ENCODE measurements at regions not wholly inside any gene's neighbourhood (a gene's known extent, or its start where the extent isn't known, plus 50 kb on each side); places are given as distances from the start of the nearest gene placed in this dataset.

DNA sequence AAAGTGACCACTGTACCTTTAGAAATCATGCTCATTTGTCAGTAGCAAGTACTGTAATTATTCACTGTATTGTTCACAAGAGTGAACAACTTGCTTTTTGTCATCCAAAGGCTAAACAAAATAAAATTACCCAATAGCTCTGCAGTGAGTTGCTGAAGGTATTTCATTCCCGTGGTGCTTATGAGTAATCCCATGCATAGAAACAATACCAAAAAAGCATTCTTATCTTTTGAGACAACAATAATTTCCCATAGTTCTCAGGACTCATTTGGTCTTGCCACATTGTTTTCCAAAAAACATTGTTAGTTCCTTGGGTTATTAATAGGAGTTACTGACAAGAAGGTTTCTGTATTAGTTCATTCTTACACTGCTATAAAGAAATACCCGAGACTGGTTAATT lies 503.2 kb upstream of the FAM98A start:
- ATAC-seq (no peak), DNase-seq (no peak)

DNA sequence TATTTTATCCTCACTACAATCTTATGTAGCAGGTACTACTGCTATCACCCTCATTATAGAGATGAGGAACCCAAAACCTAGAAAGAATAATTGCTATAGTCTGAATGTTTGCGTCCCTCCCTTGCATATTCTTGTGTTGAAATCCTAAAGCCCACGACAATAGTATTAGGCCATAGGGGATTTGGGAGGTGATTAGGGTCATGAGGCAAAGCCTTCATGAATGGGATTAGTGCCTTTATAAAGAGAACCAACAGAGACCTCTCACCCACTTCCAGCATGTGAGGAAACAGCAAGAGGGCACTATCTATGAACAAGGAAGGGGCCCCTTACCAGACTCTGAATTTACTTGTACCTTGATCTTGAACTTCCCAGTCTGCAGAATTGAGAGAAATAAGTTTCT lies 500.3 kb upstream of the FAM98A start:
- DNase-seq (no peak), ATAC-seq (no peak)

DNA sequence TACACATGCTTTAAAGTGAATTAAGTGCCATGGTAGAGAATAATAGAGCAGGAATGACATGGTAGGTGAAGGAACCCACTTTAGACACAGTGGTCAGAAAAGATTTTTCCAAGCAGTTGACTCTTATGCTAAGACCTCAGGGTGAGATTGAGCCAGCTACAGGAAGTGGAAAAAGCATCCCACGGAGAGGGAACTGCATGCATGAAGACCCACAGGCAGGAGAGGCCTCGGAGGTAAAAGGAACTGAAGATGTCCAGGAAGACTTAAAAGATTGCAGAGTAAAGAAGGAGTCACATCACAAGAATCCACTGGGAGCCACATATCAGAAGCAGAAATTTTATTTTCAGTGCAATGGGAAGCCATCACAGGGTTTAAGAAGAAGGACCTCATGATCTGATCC lies 499.2 kb upstream of the FAM98A start:
- DNase-seq (no peak), ATAC-seq (no peak)

DNA sequence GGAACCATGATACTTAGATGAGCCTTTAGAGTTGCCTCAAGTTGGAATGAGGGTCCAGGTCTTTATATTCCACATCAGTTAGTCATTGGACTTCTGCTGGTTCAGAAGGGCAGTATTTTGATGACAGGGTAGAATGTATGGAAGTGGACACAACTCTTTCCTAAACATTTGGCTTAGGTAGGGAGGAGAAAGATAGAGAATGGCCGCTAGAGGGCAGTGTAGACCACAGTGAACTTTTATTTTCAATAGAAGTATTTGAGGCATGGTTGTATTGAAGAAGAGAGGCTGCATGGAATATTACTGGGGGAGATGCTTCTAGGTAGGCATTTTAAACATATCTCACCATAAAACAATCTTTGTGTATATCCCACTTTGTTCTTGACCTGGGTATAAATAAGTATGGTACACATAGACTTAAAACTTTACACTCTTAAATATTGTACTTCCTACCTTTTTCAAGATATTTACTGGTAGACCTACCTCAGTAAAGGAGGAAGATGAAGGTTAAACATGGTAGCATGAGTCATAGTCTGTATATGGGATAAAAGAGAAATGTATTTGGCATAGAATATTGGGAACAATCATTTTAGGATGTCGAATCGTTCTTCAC lies 497.6 kb upstream of the FAM98A start:
- ATAC-seq (no peak), DNase-seq (peak; percentile 45)

DNA sequence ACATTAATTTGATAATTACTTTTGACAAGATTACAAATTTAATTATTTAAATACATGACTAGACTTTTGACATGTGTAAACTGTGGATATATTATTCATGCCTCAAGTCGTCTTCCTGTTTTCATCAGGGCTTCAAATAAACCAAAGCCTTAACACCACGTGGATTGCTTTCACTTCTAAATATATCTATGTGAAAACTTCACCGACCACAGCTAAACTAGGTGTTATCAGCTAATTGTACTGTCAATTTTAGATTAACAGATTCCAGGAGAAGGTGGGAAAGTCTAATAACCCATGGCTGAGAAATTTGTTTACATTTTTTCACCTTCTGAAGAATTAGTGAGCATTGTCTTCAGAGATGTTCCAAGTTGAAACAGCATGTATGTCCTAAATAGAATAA lies 494.7 kb upstream of the FAM98A start:
- DNase-seq (no peak), ATAC-seq (no peak)

DNA sequence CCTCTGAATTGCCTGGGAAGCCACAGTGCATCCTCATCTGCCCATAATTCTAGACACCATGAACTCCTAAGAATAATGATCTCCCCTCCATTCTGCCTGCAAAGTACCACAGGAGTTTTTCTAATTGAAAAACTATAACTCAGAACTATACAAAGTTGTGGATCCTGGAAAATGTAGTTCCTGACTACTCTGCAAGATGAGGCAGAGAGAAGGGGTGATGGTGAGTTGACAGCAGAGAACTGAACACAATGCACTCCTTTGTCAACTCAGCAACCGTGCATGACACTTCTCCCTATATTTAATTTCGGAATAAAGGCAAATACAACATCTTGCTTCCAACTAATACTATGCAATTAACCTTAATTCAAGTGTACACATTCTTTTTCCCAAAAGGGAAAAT lies 471.1 kb upstream of the FAM98A start:
- no peak for DNase-seq
- ATAC-seq = no peak

DNA sequence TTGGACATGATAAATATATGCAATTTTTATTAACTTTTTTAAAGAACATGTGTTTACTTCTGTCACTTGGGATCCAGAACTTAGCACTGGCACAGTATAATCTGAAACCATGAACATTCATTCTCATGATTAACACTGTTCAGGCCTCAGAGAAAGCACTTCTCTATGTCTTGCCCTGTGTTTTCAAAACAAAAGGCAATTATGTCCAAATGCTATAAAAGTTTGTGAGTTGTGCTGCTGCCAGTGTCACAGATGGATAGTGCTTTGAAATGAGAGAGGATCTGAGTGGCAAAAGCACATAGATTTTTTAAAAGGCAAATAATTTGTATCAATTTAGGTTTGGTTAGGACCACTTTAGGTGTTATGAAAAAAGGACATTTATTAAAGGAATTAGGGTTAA lies 470.5 kb upstream of the FAM98A start:
- ATAC-seq (no peak), DNase-seq (no peak)

DNA sequence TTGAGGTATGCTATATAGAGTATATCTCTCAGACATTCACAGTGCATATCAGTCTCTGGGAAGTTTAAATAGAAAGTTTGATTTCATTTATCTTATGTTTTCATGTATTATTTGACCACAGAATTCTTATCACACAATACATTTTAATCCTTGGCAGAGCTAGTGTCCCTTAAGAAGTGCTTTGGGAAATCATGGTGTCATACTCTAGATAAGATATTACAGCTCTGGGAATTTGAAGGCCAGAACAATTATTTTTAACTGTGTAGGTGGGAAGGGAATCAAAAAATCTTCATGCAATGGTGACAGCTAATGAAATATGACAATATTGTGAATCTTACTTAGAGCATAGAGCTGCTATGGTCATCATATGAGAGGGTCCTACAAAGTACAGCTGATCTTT lies 451.3 kb upstream of the FAM98A start:
- DNase-seq = no peak
- ATAC-seq = no peak

DNA sequence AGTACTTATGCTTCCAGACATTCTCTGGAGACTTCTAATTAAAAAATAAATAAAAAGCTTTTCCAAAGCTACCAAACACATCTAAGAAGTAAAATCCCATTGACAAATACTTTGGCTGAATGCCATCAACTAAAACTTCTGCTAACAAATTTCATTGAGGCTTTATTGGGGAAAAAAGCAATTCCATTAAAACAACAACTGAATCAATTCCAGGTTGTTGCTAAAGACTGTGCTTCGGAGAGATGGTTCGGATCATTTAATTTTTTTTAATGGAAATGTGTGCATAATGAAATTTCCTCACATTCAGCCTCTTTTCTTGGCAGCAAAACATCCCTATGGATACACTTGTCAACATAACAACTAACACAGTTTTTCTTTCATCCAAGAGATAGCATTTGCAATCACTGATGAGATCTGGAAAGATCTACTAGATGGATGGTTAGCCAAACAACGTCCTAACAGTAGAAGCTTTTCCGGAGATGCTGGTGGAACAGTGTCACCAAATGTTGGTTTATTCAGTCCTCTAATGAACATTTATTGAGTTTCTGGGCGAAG lies 446.1 kb upstream of the FAM98A start:
- DNase-seq (no peak), ATAC-seq (no peak)

DNA sequence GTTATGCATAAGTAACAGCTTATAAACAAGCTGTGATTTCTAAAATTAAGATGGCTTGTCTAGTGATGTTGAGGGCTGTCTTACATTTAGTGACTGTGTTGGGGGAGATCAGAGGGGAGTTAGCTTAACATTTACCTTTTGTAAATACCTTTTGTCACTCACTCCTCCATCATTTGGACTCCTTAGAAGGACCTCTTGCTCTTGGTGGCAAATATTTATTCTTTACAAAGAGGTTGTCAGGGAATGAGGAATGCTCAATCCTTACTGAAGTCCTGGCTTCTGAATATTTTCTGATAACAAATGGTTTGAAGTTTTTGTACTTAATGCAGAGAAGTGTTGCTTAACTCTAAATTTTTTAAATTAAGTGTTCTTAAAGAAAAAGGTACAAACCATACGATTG lies 438.8 kb upstream of the FAM98A start:
- DNase-seq (no peak), ATAC-seq (no peak)

DNA sequence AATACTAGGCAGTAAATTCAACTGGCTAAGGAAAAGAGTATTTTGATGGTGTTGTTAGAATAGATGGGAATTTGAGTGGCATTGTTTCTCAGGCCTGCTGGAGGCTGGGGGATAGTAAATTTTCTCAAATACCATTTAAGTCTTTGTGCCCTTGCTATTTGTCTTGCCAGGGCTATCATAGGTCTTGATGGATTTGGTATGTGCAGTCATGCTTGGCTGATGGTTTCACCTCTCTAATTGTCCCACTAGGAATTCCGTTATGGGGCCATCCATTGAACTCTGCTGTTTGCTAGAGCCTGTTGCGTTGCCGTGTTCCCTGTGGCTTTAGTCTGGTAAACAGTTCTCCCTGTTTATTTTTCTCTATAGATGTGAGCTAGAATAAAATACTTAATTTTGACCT lies 438.1 kb upstream of the FAM98A start:
- no peak for DNase-seq

DNA sequence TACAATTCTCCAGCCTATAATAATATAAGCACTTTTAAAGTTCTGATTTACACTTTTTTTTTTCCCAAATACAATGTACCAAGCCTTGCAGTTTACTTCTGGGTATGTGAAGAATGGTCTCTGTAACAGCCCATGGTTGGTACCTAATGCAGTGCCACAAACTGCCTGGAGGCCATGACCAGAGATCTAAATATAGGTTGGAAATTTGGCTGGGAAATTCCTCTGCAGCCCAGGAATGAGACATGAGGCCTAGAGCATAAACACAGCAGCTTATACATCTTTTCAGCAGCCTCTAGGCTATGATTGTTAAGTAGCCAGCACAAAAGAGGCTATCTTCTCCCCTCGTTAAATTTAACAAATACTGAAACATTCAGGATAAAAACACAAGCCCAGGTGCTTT lies 432.0 kb upstream of the FAM98A start:
- DNase-seq (no peak), ATAC-seq (no peak)

More for the DNA sequence above, 438.1 kb upstream of the FAM98A start:
- ATAC-seq = no peak

DNA sequence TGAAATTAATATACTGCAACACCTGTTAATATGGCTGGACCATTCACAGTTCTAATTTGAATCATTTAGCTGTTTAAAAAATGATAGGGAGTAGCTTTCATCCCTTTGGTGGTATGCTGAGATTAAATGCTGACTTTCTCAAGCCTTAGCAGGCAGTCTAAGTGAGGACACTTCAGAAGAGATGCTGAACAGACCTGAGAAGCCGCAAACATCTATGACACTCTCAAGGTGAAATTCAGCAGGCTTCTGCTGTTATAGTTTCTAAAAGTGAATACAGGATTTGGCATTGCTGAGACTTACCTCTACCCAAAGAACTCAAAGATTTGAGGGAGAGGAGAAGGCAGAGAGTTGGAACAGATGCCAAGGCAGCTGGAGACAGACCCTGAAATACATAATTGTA lies 431.2 kb upstream of the FAM98A start:
- DNase-seq (no peak), ATAC-seq (no peak)

DNA sequence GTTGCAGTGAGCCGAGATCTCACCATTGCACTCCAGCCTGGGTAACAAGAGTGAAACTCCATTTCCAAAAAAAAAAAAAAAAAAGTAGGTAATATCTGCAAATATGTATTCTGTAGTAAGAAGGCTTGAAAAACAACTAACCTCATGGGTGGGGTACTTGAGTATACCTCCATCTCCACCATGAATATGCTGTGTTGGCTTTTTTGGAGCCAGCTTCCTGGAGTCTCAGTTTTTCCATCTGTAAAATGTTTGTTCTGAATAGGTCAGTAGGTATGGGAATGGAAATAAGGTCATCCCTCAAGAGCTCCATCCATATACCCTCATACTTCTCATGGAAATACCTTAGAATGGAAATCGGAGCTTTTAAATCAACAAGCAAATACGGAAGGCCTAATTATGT lies 430.0 kb upstream of the FAM98A start:
- DNase-seq (no peak), ATAC-seq (no peak)

DNA sequence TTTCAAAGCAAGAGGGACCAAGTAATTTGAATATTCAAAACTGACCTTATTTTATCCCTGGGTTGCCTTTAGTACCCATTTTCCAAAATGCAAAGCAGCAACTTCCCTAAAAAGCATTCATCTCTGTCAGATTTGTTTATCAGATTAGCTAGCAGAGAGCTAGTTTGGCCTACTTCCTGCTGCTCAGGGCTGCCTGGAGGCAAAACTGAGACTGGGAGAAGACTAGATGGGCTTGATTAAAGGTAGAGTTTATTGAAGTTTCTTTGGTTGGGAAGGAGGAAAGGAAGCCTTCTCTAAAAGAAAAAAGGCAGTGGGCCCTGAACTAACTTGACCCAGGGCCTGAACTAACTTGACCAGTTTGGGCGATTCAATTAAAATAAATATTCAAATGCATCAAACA lies 426.1 kb upstream of the FAM98A start:
- DNase-seq = no peak
- ATAC-seq = no peak

DNA sequence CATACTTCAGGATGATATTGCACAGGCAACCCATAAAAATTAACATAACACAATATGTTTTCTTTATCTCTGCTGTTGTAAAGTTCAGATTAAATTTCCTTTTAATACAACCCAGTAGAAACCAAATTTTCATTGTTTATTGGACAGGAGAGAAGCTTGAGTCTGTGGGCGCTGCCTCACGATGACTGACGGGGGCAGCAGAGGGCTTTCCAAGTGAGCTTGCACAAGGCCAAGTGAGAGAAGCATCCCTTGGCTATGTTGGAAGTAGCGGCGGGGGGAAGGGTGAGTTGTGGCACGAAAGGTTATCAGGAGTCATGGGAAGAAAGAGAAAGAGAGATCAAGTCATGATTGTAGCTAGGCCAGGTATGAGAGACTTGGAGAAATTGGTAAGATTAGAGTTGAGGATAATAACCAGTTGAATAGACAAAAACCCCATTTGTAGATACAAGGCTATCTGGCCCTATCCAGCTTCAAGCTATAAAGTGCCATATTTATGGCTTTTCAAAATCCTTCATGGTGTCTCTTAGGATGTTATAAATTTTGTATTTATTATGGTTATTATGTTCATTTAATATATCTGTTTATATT lies 413.7 kb upstream of the FAM98A start:
- DNase-seq (peak; percentile 15), ATAC-seq (no peak)

DNA sequence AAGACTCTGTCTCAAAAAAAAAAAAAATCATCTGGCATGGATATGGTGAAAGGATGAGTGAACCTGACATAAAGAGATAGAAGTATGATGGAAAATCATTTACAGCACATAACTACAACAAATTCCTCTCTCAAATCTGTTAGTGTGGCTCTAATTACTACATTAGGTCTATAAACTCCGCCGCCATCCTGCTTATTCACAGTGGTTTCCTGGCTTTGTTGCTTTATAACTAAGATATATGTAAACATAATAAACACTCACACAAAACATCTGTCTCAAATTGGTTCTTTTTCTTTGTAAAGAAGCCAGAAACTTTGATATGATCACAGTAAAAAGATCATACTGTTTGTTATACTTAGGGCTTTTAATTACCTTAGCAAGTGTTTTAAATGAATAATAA lies 412.6 kb upstream of the FAM98A start:
- ATAC-seq (no peak), DNase-seq (no peak)

DNA sequence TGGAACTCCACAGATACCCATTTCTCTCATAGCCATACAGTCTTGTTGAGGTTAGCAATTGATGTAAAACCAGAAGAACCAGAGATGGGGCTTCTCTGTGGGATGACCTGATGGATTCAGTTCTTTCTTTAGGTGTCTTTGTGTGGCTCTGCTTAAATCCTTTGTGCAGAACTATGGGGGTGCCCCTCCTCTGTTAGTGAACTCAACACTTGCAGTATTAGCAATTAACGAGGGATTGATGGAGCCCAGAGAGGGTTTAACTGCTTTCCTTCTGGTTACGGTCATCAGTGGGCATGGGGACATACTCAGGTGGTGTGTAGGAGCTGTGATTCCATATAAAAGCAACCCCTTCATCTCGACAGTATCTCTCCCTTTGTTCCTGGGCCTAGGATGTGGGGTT lies 406.8 kb upstream of the FAM98A start:
- DNase-seq (no peak), ATAC-seq (no peak)

DNA sequence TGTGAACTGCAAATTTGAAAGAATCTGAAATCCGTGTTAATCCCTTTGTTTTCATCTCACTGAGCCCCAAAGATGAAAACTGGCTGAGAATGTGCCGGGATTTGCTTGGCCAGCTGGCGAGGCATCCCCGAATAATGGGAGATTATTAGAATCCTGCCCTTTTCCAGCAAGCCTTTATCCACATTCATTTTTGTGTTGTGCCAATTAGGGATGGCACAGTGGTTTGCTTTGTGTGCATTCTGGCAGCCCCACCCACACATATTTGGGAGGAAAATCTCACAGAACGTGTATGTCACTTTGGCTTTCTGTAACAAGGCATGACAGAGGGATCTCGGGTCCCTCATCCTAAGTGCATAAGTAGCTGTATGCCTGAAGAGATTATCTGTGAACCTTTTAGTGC lies 405.8 kb upstream of the FAM98A start:
- DNase-seq (no peak), ATAC-seq (no peak)

DNA sequence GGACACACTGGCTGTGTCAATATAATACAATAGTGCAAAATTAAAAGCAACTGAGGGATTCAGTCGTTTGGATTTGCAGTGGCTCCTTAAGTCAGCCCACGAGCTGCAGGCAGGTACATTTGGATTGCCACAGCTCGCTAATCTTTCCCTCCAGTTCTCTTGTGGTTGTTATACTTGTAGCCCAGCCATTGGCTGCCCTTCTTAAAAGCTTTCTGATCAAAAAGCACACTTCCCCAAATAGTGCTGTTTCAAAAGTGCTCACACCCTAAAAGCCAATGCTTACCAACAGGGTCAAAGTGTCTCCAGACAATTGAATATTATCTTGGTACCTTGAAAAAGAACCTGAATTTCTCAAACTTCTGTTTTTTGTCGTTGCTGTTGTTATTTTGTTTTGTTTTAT lies 404.7 kb upstream of the FAM98A start:
- DNase-seq = no peak
- no peak for ATAC-seq

DNA sequence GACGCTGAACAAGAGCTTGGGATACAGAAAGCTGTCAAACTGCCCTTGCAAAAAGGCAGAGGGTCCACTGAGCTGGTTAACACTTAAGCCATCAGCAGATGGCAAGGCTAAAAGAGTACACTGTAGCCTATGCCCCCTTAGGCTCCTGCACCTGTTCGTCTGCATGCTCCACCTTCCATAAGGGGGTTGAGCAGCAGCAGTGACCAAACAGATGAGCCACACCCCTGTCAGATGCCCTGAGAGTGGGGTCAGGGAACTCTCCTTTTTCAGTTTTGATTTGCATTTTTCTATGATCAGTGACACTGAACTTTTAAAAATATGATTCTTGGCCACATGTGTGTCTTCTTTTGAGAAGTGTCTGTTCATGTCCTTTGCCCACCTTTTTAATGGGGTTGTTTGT lies 402.5 kb upstream of the FAM98A start:
- no peak for DNase-seq
- no peak for ATAC-seq

DNA sequence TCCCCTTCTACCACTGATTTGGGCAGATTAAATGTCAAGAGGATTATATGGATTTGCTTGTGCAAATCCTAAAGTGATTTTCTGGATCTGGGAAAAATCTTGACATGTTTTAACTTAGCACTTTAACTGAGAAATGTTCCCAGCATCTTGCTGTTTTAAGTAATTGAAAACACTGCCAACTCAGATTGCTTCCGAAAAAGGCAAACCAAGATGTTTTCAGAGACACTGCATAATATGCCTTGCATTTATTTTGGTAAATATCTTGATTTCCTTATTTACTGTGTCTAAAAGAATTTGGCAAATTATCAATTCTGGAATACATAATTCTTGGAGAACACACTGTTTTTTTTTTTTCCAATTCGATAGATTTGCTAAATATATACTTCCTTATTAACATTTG lies 385.0 kb upstream of the FAM98A start:
- DNase-seq (no peak), ATAC-seq (no peak)

DNA sequence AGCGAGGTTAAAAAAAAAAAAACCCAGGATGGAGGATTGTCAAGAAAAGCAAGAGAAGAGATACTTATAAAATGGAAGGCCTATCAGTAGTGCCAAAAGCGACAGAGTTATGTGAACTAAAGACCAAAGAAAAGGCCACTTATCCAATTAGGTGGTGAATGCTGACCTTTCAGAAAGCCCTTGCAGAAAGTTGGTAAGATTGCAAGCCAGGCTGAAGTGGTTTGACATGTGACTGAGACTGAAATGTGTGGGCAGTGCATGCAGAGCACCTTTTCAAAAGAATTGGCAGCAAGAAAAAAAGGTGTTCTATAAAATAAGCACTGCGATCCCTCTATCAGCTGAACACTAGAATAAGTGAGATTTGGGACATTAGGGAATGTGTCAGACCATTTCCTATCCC lies 379.4 kb upstream of the FAM98A start:
- DNase-seq (no peak), ATAC-seq (no peak)

DNA sequence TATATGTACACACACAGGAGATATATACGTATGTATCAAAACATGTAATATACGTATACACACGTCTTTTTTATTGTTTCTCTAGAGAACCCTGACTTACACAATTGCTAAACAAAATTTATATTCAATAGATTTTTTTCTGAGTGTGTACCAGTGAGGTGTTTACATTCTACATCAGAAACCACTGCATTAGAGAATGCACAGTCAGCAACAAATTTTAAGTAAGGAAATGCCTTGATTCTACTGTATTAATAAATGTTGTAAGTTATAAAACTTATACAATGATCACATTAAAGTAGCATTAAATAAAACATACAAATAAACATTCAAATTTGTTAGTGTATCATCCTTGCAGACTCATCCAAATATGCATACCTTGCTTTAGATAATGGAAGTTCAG lies 376.4 kb upstream of the FAM98A start:
- ATAC-seq (no peak), DNase-seq (no peak)

DNA sequence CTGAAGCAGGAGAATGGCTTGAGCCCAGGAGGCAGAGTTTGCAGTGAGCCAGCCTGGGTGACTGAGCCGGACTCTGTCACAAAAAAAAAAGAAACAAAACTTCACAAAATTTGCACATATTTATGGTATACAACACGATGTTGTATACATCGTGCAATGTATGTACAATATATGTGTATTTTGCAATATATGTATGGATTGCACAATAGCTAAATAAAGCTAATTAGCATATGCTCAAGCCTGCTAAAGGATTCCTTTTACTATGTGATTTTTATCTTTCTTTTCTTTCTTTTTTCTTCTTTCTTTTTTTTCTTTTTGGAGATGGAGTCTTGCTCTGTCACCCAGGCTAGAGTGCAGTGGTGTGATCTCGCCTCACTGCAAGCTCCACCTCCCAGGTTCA lies 368.0 kb upstream of the FAM98A start:
- DNase-seq = no peak
- ATAC-seq = no peak
